H9 (cell line): ENCODE measurements at regions not wholly inside any gene's neighbourhood (a gene's known extent, or its start where the extent isn't known, plus 50 kb on each side); places are given as distances from the start of the nearest gene placed in this dataset.

Experiments used
- DNase-seq: peaks from one replicate; pipeline ENCODE4 v3.0.0-alpha.2; 2017
- H2AFZ ChIP-seq: one replicate; pipeline ENCODE4 v1.6.1; 2013; ENCODE audit warnings: mild to moderate bottlenecking, low read length, control low read depth, moderate library complexity
- H2AK5ac ChIP-seq: 2 replicates; pipeline ENCODE4 v1.6.1; 2013; ENCODE audit warnings: low read length, control low read depth, mixed read lengths; ENCODE audit not compliant: insufficient read length
- H2BK120ac ChIP-seq: one replicate; pipeline ENCODE4 v1.6.1; 2013; ENCODE audit warnings: low read depth, mild to moderate bottlenecking, low read length, control low read depth, inconsistent platforms; ENCODE audit not compliant: poor library complexity, severe bottlenecking
- H2BK12ac ChIP-seq: 2 replicates; pipeline ENCODE4 v1.6.1; 2013; ENCODE audit warnings: low read length, control low read depth, mixed read lengths, low read depth; ENCODE audit not compliant: insufficient read length
- H2BK15ac ChIP-seq: 2 replicates; pipeline ENCODE4 v1.6.1; 2013; ENCODE audit warnings: low read depth, low read length, control low read depth
- H2BK20ac ChIP-seq: one replicate; pipeline ENCODE4 v1.6.1; 2013; ENCODE audit warnings: low read depth, mild to moderate bottlenecking, low read length, control low read depth, inconsistent platforms; ENCODE audit not compliant: poor library complexity, severe bottlenecking
- H2BK5ac ChIP-seq: 2 replicates; pipeline ENCODE4 v1.6.1; 2013; ENCODE audit warnings: low read length, control low read depth, mixed read lengths; ENCODE audit not compliant: insufficient read length
- H3K14ac ChIP-seq: 2 replicates; pipeline ENCODE4 v1.6.1; 2013; ENCODE audit warnings: low read length, control low read depth; ENCODE audit not compliant: insufficient read depth
- H3K18ac ChIP-seq: 2 replicates; pipeline ENCODE4 v1.6.1; 2013; ENCODE audit warnings: low read depth, mild to moderate bottlenecking, mixed read lengths, low read length, control low read depth; ENCODE audit not compliant: insufficient read length
- H3K23ac ChIP-seq: 2 replicates; pipeline ENCODE4 v1.6.1; 2013; ENCODE audit warnings: low read length, control low read depth, mixed read lengths, low read depth; ENCODE audit not compliant: insufficient read length
- H3K23me2 ChIP-seq: 2 replicates; pipeline ENCODE4 v1.6.1; 2013; ENCODE audit warnings: low read depth, mild to moderate bottlenecking, mixed read lengths, low read length, control low read depth; ENCODE audit not compliant: insufficient read length, poor library complexity, severe bottlenecking
- H3K27ac ChIP-seq: 2 replicates; pipeline ENCODE4 v1.5.1; 2013; ENCODE audit warnings: low read length, control low read depth, mixed read lengths, low read depth; ENCODE audit not compliant: insufficient read length
- H3K27me3 ChIP-seq: 2 replicates; pipeline ENCODE4 v1.6.1; 2013; ENCODE audit warnings: low read length, control low read depth, inconsistent platforms; ENCODE audit not compliant: insufficient read depth
- H3K4ac ChIP-seq: 2 replicates; pipeline ENCODE4 v1.6.1; 2013; ENCODE audit warnings: low read depth, mild to moderate bottlenecking, control low read depth, inconsistent platforms, low read length, moderate library complexity
- H3K4me1 ChIP-seq: 2 replicates; pipeline ENCODE4 v1.6.1; 2013; ENCODE audit warnings: low read length, control low read depth, inconsistent platforms; ENCODE audit not compliant: insufficient read depth
- H3K4me2 ChIP-seq: 2 replicates; pipeline ENCODE4 v1.6.1; 2013; ENCODE audit warnings: low read length, control low read depth, mixed read lengths; ENCODE audit not compliant: insufficient read length, insufficient read depth
- H3K56ac ChIP-seq: 2 replicates; pipeline ENCODE4 v1.6.1; 2013; ENCODE audit warnings: low read depth, mild to moderate bottlenecking, mixed read lengths, low read length, control low read depth; ENCODE audit not compliant: insufficient read length
- H3K79me1 ChIP-seq: 2 replicates; pipeline ENCODE4 v1.6.1; 2013; ENCODE audit warnings: low read depth, mild to moderate bottlenecking, moderate library complexity, low read length, control low read depth, inconsistent platforms; ENCODE audit not compliant: insufficient read depth, poor library complexity, severe bottlenecking
- H3K79me2 ChIP-seq: 2 replicates; pipeline ENCODE4 v1.6.1; 2013; ENCODE audit warnings: low read length, control low read depth, inconsistent platforms; ENCODE audit not compliant: insufficient read depth
- H3K9ac ChIP-seq: 2 replicates; pipeline ENCODE4 v1.6.1; 2013; ENCODE audit warnings: low read length, control low read depth, mixed read lengths; ENCODE audit not compliant: insufficient read length; ENCODE audit errors: extremely low read depth
- H3K9me3 ChIP-seq: one replicate; pipeline ENCODE4 v1.6.1; 2013; ENCODE audit warnings: low read depth, low read length, inconsistent platforms; ENCODE audit not compliant: control insufficient read depth
- H3T11ph ChIP-seq: one replicate; pipeline ENCODE4 v1.6.1; 2013; ENCODE audit warnings: mild to moderate bottlenecking, low read length, control low read depth, inconsistent platforms
- H4K20me1 ChIP-seq: one replicate; pipeline ENCODE4 v1.6.1; 2013; ENCODE audit not compliant: control insufficient read depth, insufficient read length, insufficient read depth
- H4K5ac ChIP-seq: 2 replicates; pipeline ENCODE4 v1.6.1; 2013; ENCODE audit warnings: low read depth, mild to moderate bottlenecking, mixed read lengths, low read length, control low read depth; ENCODE audit not compliant: insufficient read length
- H4K8ac ChIP-seq: replicated peaks from 2 replicates; pipeline ENCODE4 v1.6.1; 2013; ENCODE audit warnings: low read length, control low read depth, mixed read lengths, low read depth; ENCODE audit not compliant: insufficient read length
- H4K91ac ChIP-seq: 2 replicates; pipeline ENCODE4 v1.6.1; 2013; ENCODE audit warnings: low read depth, mild to moderate bottlenecking, moderate library complexity, mixed read lengths, low read length, control low read depth; ENCODE audit not compliant: insufficient read length
- H3K27ac Mint-ChIP-seq, 3 experiments: 2 replicates in 2 of 3; 3 replicates in 1 of 3; pipeline ENCODE4 v1.8.0; 2020 to 2021; ENCODE audit warnings: mixed read lengths in 3 of 3, mild to moderate bottlenecking in 1 of 3, moderate library complexity in 1 of 3
- H3K27me3 Mint-ChIP-seq: 2 replicates; pipeline ENCODE4 v1.8.0; 2021; ENCODE audit warnings: low read depth, mild to moderate bottlenecking, moderate library complexity, mixed read lengths
- H3K36me3 Mint-ChIP-seq, 3 experiments: 2 replicates in 2 of 3; 3 replicates in 1 of 3; pipeline ENCODE4 v1.8.0; 2020 to 2021; ENCODE audit warnings: low read depth in 3 of 3, mixed read lengths in 3 of 3; ENCODE audit not compliant: insufficient read depth in 1 of 3
- H3K4me1 Mint-ChIP-seq, 2 experiments: 2 replicates each; pipeline ENCODE4 v1.8.0; 2020; ENCODE audit warnings: mixed read lengths in 2 of 2
- H3K4me3 Mint-ChIP-seq, 2 experiments: 2 replicates in 1 of 2; 3 replicates in 1 of 2; pipeline ENCODE4 v1.8.0; 2020 to 2021; ENCODE audit warnings: mild to moderate bottlenecking in 2 of 2, mixed read lengths in 2 of 2, moderate library complexity in 1 of 2
- H3K9me3 Mint-ChIP-seq, 2 experiments: 2 replicates in 1 of 2; 3 replicates in 1 of 2; pipeline ENCODE4 v1.8.0; 2020; ENCODE audit warnings: mild to moderate bottlenecking in 2 of 2, mixed read lengths in 2 of 2, moderate library complexity in 1 of 2
- CTCF ChIP-seq: fragments of 200-600 bp; sonication (generic); conservative IDR thresholded peaks from 3 replicates; pipeline ENCODE4 v1.8.0; 2021; ENCODE audit warnings: antibody characterized with exemption, mild to moderate bottlenecking
- WGBS: extraction: QIAGEN DNeasy Blood & Tissue Kit; methylation state at CpG from one replicate; pipeline ENCODE4 v1.1.7; 2013; ENCODE audit warnings: missing lambda C conversion rate, low lambda C conversion rate, mixed read lengths; ENCODE audit not compliant: insufficient read length; ENCODE audit errors: extremely low coverage; 5-methylcytosine and 5-hydroxymethylcytosine counted together

- Histone ChIP-seq H3K56ac (no peak overlapping the region), H3T11ph (no peak overlapping the region), H2AFZ (no peak overlapping the region), H3K79me1 (no peaks in the 10 kb centered on the region), H3K4me1 (peaks cover 13% of the 10 kb centered on the region), H3K4ac (no peak overlapping the region), H3K9me3 (no peaks in the 10 kb centered on the region), H2BK12ac (no peak overlapping the region), H3K14ac (no peak overlapping the region), H3K18ac (no peak overlapping the region), H3K23me2 (no peaks in the 10 kb centered on the region), H4K5ac (no peak overlapping the region), H4K91ac (no peak overlapping the region), H2BK15ac (no peak overlapping the region), H3K23ac (no peak overlapping the region), H2AK5ac (no peak overlapping the region), H2BK20ac (no peak overlapping the region), H4K20me1 (no peaks in the 10 kb centered on the region), H2BK120ac (no peak overlapping the region), H4K8ac (no peak overlapping the region), H3K4me2 (no peak overlapping the region), H3K27ac (no peak overlapping the region), H3K9ac (no peak overlapping the region), H3K27me3 (no peaks in the 10 kb centered on the region), H2BK5ac (no peak overlapping the region), H3K79me2 (no peaks in the 10 kb centered on the region)
- Mint-ChIP-seq H3K27me3 (peaks cover 3% of the 10 kb centered on the region), H3K9me3 (peaks cover 7 to 21% of the 10 kb centered on the region in 2 experiments), H3K4me1 (peaks cover 47 to 67% of the 10 kb centered on the region in 2 experiments), H3K27ac (peak overlapping the region; percentile 44 to 83 (median 72); a peak in 4 of 7 replicates), H3K36me3 (peaks cover 0 to 10% (median 6%) of the 10 kb centered on the region in 3 experiments; a peak in 4 of 7 replicates), H3K4me3 (peak overlapping the region in 1 of 2 experiments; percentile 20; a peak in 1 of 5 replicates)
- no CpG with 5 or more reads among the region's 5 CpGs for WGBS
- DNase-seq = no peak
- TF ChIP-seq CTCF = no peak
Measured at GRCh38 chr16:9151074-9151473, 59.6 kb downstream of the HAPSTR1 start.
